Spleen (tissue), 7 donors: ENCODE measurements at regions not wholly inside any gene's neighbourhood (a gene's known extent, or its start where the extent isn't known, plus 50 kb on each side); places are given as distances from the start of the nearest gene placed in this dataset.

ENCODE experiments used
- POLR2A ChIP-seq, 3 donors: fragments of 450-650 bp; IDR thresholded peaks; one replicate each; pipeline ENCODE4 v1.5.1; 2017; ENCODE audit warnings: antibody characterized with exemption in 3 of 3, mild to moderate bottlenecking in 1 of 3
- POLR2AphosphoS5 ChIP-seq, 3 donors: sonication (generic); formaldehyde crosslinking; IDR thresholded peaks; one replicate each; pipeline ENCODE4 v1.5.1; 2017; ENCODE audit warnings: antibody characterized with exemption in 3 of 3
- TF ChIP-seq, protein P1 (sequence below), 11 experiments: fragments of 200-600 bp in 7 of 11; fragments of 450-650 bp in 4 of 11; sonication (generic) in 4 of 11; IDR thresholded peaks in 8 of 11; conservative IDR thresholded peaks in 3 of 11; 1 replicate in 7 of 11; 2 replicates in 4 of 11; pipeline versions ENCODE4 v1.4.0 to v1.8.0; 2016 to 2021; ENCODE audit warnings: antibody characterized with exemption in 11 of 11, inconsistent platforms in 4 of 11, mild to moderate bottlenecking in 1 of 11
- donor health status: DM: no; HTN: no; CAD: no; lungs with moderate emphysema.
- donor health status: DM: no; HTN: no; CAD: no.
- donor health status: DM: no; HTN: no; CAD: no.

GRCh38 chr16:66141885-66142284 lies 224.6 kb upstream of the CDH5 start:
- TF ChIP-seq, protein P1, sequence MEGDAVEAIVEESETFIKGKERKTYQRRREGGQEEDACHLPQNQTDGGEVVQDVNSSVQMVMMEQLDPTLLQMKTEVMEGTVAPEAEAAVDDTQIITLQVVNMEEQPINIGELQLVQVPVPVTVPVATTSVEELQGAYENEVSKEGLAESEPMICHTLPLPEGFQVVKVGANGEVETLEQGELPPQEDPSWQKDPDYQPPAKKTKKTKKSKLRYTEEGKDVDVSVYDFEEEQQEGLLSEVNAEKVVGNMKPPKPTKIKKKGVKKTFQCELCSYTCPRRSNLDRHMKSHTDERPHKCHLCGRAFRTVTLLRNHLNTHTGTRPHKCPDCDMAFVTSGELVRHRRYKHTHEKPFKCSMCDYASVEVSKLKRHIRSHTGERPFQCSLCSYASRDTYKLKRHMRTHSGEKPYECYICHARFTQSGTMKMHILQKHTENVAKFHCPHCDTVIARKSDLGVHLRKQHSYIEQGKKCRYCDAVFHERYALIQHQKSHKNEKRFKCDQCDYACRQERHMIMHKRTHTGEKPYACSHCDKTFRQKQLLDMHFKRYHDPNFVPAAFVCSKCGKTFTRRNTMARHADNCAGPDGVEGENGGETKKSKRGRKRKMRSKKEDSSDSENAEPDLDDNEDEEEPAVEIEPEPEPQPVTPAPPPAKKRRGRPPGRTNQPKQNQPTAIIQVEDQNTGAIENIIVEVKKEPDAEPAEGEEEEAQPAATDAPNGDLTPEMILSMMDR (IDR thresholded peaks at IDR 0.05 in 8 of 11, conservative IDR thresholded peaks at IDR 0.05 in 3 of 11), result no peak
- no peak for TF ChIP-seq POLR2AphosphoS5 (IDR thresholded peaks at IDR 0.05)
- no peak for TF ChIP-seq POLR2A (IDR thresholded peaks at IDR 0.05)
